HFF-Myc (cell line): ENCODE measurements at regions not wholly inside any gene's neighbourhood (a gene's known extent, or its start where the extent isn't known, plus 50 kb on each side); places are given as distances from the start of the nearest gene placed in this dataset.

Experiments used
- DNase-seq: peaks from one replicate; pipeline ENCODE4 v3.0.0-alpha.2; 2011; ENCODE audit warnings: low read depth; ENCODE audit errors: extremely low read depth
- H3K4me3 ChIP-seq: replicated peaks from 2 replicates; pipeline ENCODE4 v1.5.1; 2011; ENCODE audit warnings: low read depth, mild to moderate bottlenecking, control low read depth, low read length
- TF ChIP-seq, protein P1 (sequence below): IDR thresholded peaks from 2 replicates; pipeline ENCODE4 v1.5.1; 2012; ENCODE audit warnings: mild to moderate bottlenecking, low read depth, low read length, control low read depth; ENCODE audit errors: missing control alignments

DNA sequence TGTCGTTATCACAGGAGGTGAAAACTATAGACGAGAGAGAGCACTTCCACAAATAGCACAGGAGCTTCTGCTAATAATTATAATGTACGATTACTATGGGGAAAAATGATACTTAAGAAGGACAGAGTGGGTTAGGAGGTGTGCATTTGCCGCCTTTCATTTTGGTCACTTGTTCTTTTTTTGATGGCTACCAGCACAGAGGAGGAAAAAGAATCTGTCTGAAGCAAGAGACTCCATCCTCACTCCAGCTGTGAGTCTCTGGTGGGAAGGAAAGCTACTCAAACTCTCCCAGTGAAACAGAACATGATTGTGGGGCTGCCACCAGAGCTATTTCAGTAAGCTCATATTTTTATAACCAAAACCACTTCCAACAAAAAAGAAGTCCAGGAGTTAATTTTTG, 270.4 kb upstream of the TMEM161B start:
- no peak for DNase-seq
- H3K4me3 ChIP-seq = no peak overlapping the region
- TF ChIP-seq, protein P1, sequence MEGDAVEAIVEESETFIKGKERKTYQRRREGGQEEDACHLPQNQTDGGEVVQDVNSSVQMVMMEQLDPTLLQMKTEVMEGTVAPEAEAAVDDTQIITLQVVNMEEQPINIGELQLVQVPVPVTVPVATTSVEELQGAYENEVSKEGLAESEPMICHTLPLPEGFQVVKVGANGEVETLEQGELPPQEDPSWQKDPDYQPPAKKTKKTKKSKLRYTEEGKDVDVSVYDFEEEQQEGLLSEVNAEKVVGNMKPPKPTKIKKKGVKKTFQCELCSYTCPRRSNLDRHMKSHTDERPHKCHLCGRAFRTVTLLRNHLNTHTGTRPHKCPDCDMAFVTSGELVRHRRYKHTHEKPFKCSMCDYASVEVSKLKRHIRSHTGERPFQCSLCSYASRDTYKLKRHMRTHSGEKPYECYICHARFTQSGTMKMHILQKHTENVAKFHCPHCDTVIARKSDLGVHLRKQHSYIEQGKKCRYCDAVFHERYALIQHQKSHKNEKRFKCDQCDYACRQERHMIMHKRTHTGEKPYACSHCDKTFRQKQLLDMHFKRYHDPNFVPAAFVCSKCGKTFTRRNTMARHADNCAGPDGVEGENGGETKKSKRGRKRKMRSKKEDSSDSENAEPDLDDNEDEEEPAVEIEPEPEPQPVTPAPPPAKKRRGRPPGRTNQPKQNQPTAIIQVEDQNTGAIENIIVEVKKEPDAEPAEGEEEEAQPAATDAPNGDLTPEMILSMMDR = no peak

DNA sequence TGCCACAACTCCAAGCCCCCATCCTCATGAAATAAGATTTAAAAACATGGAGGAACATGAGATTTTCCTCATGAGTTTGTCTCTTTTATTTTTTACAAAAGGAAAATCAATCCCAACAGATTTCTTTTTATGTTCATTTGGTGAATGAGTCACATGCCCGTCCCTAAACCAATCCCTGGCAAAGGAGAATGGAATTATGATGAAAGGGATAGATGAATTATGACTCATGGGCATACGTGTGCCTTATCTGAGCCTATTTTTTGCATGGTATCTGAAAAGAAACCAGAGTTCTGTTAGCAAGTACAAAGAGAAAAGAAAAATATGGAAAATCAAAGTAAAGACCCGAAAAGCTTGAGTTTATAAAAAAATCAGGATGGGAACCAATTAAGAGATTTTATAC, 267.5 kb upstream of the TMEM161B start:
- H3K4me3 ChIP-seq = no peak overlapping the region
- TF ChIP-seq, protein P1 = no peak
- no peak for DNase-seq

DNA sequence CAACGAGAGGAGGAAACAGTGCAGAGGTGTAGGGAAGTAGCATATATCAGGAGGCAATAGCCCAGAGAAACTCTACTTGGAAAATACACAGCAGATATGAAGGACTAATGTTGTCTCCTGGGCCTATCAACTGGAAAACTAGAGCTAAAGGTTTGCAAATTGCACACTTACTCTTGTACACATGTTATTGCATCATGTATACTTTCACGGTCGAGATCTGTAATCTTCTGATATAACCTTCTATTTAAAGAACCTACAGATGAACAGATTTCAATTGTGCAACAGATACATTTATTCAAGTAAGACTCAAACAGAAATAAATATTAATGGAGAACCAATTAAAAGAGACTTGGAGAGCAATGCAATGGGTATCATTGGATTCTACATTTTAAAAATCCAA, 256.3 kb upstream of the TMEM161B start:
- no peak for DNase-seq
- H3K4me3 ChIP-seq = no peak overlapping the region
- TF ChIP-seq, protein P1 = no peak

DNA sequence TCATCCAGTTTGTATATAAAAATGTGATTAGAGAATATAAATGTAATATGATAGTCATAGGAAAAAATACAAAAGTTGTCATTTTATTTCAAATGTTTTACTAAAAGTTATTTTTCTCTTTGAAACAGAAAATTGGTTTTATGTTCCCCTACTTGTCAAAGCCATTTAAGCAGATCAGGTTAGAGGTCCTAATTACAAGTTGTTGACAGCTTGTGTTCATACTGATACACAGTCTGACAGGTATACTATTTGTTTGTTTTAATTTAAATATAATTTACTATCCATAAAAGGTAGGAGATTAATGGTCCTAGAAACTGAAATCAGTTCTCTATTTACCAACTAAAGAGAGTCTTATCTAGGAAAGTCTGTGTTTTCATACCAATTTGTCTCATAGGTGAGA, 250.4 kb upstream of the TMEM161B start:
- H3K4me3 ChIP-seq = no peak overlapping the region
- no peak for DNase-seq
- TF ChIP-seq, protein P1 = no peak

DNA sequence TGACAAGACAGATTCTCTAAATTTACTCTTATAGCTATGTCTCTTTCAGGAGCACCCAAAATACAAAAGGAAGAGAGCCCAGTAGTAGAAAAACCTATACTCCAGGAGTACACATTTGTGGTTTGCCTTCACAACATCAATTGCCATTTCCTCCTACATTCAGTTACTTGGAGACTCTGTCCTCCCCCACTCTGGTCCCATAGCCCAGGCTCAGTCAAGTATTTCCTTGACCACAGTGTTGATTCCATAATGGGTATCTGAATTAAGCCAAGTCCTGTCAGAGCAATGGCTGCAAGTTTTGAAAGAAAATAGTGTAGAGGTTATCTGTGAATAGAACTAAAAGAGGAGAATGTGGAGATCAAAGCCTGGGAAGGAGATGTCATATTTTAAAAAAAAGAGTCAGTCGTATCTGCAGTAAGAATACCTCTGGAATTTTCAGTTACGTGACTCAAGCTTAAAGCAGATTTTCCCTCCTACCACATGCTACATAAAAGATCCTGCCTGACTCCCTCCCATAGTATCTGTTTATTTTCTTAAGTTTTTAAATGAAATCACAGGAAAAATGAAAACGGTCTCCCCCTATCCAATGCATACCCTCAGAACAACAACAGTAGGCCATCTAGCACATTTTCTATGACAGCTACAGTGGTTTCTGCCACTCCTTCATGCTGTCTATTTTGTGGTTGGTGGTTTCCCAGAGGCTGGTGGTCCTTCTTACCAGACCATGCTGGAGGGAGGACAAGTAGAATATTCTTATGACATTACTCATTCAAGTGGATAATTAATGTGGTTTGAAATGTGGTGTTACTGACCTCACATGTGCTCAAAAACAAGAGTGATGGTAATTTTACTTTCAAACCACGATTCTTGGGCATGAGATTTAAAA, 249.7 kb upstream of the TMEM161B start:
- H3K4me3 ChIP-seq = no peak overlapping the region
- DNase-seq = no peak
- TF ChIP-seq, protein P1 = no peak

DNA sequence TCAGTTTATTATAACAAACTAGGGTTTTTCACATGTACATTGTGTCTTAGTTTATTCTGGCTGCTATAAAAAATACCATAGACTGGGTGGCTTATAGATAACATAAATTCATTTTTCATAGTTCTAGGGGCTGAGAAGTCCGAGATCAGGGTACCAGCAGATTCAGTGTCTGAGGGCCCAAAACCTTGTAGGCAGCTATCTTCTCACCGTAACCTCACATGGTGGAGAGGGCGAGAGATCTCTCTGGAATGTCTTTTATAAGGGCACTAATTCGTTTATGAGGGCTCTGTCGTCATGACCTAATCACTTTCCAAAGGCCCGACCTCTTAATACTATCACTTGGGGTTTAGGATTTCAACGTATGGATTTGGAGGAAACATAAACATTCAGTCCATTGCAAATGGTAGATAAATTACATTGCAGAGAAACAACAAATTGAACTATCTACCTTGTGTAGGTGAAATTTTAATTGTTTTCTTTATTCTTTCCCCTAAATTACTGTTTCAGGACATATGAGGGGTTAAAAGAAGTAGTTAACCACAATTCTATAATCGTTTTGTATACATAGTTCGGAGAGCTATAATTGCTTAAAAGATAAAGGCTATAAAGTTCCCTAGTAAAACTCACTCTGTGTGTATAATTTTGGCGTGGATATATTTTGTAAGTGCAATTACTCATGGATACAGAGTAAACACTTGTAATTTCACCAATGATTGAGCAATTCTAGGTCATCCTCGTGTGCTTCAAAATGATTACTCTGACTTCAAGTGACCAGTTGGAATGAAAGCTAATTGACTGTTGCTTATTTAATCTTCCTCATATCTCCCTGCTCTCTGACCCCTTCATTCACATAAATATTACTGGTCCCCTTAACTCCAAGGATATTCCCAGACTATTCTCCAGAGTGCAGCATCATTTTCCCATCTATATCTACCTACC, 247.5 kb upstream of the TMEM161B start:
- H3K4me3 ChIP-seq = no peak overlapping the region
- DNase-seq = no peak
- TF ChIP-seq, protein P1 = no peak
